ENCODE measurements at regions not wholly inside any gene's neighbourhood (a gene's known extent, or its start where the extent isn't known, plus 50 kb on each side); places are given as distances from the start of the nearest gene placed in this dataset.

DNA sequence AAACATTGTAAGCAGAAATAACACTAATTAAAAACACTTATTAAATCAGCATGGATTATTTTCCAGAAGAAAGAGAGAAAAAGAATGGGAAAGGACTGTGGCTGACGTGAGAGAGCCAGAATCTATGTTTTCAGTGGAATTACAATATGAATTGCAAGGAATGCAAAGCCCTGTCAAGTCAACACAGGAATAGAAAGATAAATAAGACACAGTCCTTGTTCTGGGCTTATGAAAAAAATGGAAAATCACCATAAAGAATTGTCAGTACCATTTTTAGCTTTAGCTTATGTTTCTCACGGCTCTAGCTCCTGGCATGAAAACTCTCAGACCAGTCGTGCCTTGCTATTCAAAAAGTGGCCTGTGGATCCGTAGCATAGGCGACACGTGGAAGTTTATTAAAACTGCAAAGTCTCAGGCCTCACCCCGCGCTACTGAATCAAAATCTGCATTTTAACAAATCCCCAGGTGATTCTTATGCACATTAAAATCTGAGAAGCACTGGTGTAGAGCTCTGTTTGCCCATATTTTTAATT is 549.1 kb downstream of the RPS29 start:
- TF ChIP-seq, protein P1, sequence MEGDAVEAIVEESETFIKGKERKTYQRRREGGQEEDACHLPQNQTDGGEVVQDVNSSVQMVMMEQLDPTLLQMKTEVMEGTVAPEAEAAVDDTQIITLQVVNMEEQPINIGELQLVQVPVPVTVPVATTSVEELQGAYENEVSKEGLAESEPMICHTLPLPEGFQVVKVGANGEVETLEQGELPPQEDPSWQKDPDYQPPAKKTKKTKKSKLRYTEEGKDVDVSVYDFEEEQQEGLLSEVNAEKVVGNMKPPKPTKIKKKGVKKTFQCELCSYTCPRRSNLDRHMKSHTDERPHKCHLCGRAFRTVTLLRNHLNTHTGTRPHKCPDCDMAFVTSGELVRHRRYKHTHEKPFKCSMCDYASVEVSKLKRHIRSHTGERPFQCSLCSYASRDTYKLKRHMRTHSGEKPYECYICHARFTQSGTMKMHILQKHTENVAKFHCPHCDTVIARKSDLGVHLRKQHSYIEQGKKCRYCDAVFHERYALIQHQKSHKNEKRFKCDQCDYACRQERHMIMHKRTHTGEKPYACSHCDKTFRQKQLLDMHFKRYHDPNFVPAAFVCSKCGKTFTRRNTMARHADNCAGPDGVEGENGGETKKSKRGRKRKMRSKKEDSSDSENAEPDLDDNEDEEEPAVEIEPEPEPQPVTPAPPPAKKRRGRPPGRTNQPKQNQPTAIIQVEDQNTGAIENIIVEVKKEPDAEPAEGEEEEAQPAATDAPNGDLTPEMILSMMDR (conservative IDR thresholded peaks at IDR 0.05), result no peak
- no peak for TF ChIP-seq ZFX (IDR thresholded peaks at IDR 0.05)

All from C4-2B (cell line).